Karpas-422 (cell line): ENCODE measurements at regions not wholly inside any gene's neighbourhood (a gene's known extent, or its start where the extent isn't known, plus 50 kb on each side); places are given as distances from the start of the nearest gene placed in this dataset.
"Not testable (repeated sequence)": the region's sequence is repeated elsewhere in the genome, so short reads cannot be mapped to it uniquely, and the experiment has no call there.

Experiments
- DNase-seq: peaks from one replicate; pipeline ENCODE4 v3.0.0-alpha.2; 2015
- H2AFZ ChIP-seq: fragments of 200-600 bp; sonication (generic); 2 replicates; pipeline ENCODE4 v1.6.1; 2014; ENCODE audit warnings: antibody characterized with exemption, low read length, mixed read lengths
- H3K27ac ChIP-seq: fragments of 200-600 bp; sonication (generic); 2 replicates; pipeline ENCODE4 v1.5.1; 2014; ENCODE audit warnings: mild to moderate bottlenecking, low read length, moderate library complexity
- H3K27me3 ChIP-seq: fragments of 200-600 bp; sonication (generic); 2 replicates; pipeline ENCODE4 v1.6.1; 2014; ENCODE audit warnings: low read length, mixed read lengths
- H3K36me3 ChIP-seq: fragments of 200-600 bp; sonication (generic); 2 replicates; pipeline ENCODE4 v1.6.1; 2014; ENCODE audit warnings: low read length, mixed read lengths; ENCODE audit not compliant: insufficient read depth
- H3K4me1 ChIP-seq: fragments of 200-600 bp; sonication (generic); 2 replicates; pipeline ENCODE4 v1.6.1; 2014; ENCODE audit warnings: mild to moderate bottlenecking, low read length, mixed read lengths
- H3K4me2 ChIP-seq: fragments of 200-600 bp; sonication (generic); 2 replicates; pipeline ENCODE4 v1.6.1; 2014; ENCODE audit warnings: low read length, low read depth, mild to moderate bottlenecking; ENCODE audit not compliant: poor library complexity, severe bottlenecking
- H3K4me3 ChIP-seq: fragments of 200-600 bp; sonication (generic); 2 replicates; pipeline ENCODE4 v1.5.1; 2014; ENCODE audit warnings: mild to moderate bottlenecking, antibody characterized with exemption, low read length, mixed read lengths
- H3K79me2 ChIP-seq: fragments of 200-600 bp; sonication (generic); 2 replicates; pipeline ENCODE4 v1.6.1; 2014; ENCODE audit warnings: mild to moderate bottlenecking, low read length, mixed read lengths
- H3K9ac ChIP-seq: fragments of 200-600 bp; sonication (generic); 2 replicates; pipeline ENCODE4 v1.6.0; 2014; ENCODE audit warnings: low read length
- H3K9me2 ChIP-seq: fragments of 200-600 bp; sonication (generic), shearing (Covaris generic); replicated peaks from 2 replicates; pipeline ENCODE4 v1.6.0; 2014; ENCODE audit warnings: mild to moderate bottlenecking, low read length, moderate library complexity; ENCODE audit not compliant: insufficient read depth
- H3K9me3 ChIP-seq: fragments of 300-700, 200-600 bp; sonication (generic); 2 replicates; pipeline ENCODE4 v1.6.1; 2014; ENCODE audit warnings: low read length, mixed read lengths
- H4K20me1 ChIP-seq: fragments of 200-600 bp; sonication (generic); 2 replicates; pipeline ENCODE4 v1.6.1; 2014; ENCODE audit warnings: mild to moderate bottlenecking, antibody characterized with exemption, low read length, low read depth; ENCODE audit not compliant: insufficient read depth

- not testable (repeated sequence) for H3K79me2 ChIP-seq, H3K27me3 ChIP-seq, H3K9ac ChIP-seq, DNase-seq, H3K4me1 ChIP-seq, H3K9me2 ChIP-seq, H3K36me3 ChIP-seq, H3K9me3 ChIP-seq, H3K4me3 ChIP-seq, H3K4me2 ChIP-seq, H3K27ac ChIP-seq, H4K20me1 ChIP-seq, H2AFZ ChIP-seq
Measured at GRCh38 chr7:149930374-149931068, 56.8 kb downstream of the ATP6V0E2 start.

DNA sequence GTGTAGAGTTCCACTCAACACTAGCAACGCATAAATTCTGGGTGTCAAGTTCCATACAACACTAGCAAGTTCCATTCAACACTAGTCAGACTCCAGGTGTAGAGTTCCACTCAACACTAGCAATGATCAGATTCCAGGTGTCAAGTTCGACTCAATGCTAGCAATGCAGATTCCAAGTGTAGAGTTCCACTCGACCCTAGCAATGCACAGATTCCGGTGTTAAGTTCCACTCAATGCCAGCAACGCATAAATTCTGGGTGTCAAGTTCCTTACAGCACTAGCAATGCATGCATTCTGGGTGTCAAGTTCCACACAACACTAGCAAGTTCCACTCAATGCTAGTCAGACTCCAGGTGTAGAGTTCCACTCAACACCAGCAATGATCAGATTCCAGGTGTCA, 60.0 kb downstream of the ATP6V0E2 start:
- not testable (repeated sequence) for H3K36me3 ChIP-seq, H3K9ac ChIP-seq, DNase-seq, H3K79me2 ChIP-seq, H4K20me1 ChIP-seq, H2AFZ ChIP-seq, H3K9me3 ChIP-seq, H3K4me3 ChIP-seq, H3K4me2 ChIP-seq, H3K27ac ChIP-seq, H3K9me2 ChIP-seq, H3K27me3 ChIP-seq, H3K4me1 ChIP-seq

GRCh38 chr7:149947346-149947745, 73.6 kb downstream of the ATP6V0E2 start:
- H3K27ac ChIP-seq, H3K4me3 ChIP-seq, H4K20me1 ChIP-seq, DNase-seq, H3K79me2 ChIP-seq, H2AFZ ChIP-seq, H3K4me2 ChIP-seq, H3K27me3 ChIP-seq, H3K36me3 ChIP-seq, H3K9me3 ChIP-seq, H3K9ac ChIP-seq, H3K4me1 ChIP-seq, H3K9me2 ChIP-seq: not testable (repeated sequence)

DNA sequence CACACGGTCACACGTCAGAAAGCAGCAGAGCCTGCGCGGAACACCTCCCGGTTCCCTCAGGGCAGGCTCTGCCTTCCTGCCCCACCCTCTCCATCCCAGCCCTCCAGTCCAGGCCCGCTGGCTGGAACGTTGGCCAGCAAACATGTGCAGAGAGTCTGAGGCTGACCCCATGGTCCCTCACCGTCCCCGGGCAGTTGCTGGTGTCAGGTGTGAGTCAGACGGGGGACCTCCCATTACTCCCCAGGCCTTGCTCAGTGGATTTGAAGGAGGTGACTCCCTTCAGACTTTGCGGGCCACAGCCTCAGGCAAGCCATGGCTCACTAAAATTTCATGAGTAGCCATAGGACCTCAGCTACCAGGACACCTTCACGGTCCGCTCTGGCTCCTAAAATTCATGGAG, 74.7 kb downstream of the ATP6V0E2 start:
- H4K20me1 ChIP-seq, DNase-seq, H3K4me3 ChIP-seq: not testable (repeated sequence)

GRCh38 chr7:149949863-149950577, 76.3 kb downstream of the ATP6V0E2 start:
- not testable (repeated sequence) for H3K4me2 ChIP-seq, H2AFZ ChIP-seq, DNase-seq

More for the DNA sequence above, 74.7 kb downstream of the ATP6V0E2 start:
- H3K36me3 ChIP-seq, H3K9ac ChIP-seq, H3K9me2 ChIP-seq, H3K79me2 ChIP-seq, H3K27me3 ChIP-seq, H3K4me1 ChIP-seq, H2AFZ ChIP-seq, H3K27ac ChIP-seq, H3K9me3 ChIP-seq, H3K4me2 ChIP-seq: not testable (repeated sequence)

DNA sequence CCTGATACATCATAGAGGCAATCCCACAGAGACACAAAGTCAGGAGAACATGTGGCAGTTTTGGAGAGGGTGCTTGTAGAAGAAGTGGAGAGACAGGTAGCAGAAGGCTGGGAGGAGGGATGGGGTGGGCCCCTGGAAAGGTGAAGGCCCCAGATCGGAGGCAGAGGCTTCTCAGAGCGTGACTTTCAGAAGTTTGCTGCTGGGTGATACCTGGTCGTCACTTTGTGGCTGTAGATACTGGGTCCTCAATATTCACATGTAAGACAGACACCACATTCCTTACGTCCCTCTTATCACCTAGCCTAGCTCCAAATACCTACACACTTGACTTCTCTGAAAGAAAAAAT, 76.8 kb downstream of the ATP6V0E2 start:
- H3K79me2 ChIP-seq, H3K27ac ChIP-seq: not testable (repeated sequence)

More at GRCh38 chr7:149949863-149950577, 76.3 kb downstream of the ATP6V0E2 start:
- not testable (repeated sequence) for H3K4me1 ChIP-seq, H4K20me1 ChIP-seq, H3K9me2 ChIP-seq, H3K9ac ChIP-seq, H3K27me3 ChIP-seq, H3K36me3 ChIP-seq, H3K9me3 ChIP-seq, H3K4me3 ChIP-seq, H3K79me2 ChIP-seq, H3K27ac ChIP-seq

GRCh38 chr7:149951579-149951978, 77.8 kb downstream of the ATP6V0E2 start:
- H3K9me2 ChIP-seq, H3K27ac ChIP-seq, DNase-seq, H3K9me3 ChIP-seq, H3K4me1 ChIP-seq, H3K27me3 ChIP-seq, H4K20me1 ChIP-seq, H3K36me3 ChIP-seq, H3K9ac ChIP-seq, H3K4me3 ChIP-seq, H2AFZ ChIP-seq, H3K79me2 ChIP-seq, H3K4me2 ChIP-seq: not testable (repeated sequence)

More for the DNA sequence above, 76.8 kb downstream of the ATP6V0E2 start:
- H3K4me3 ChIP-seq, H3K27me3 ChIP-seq, H3K36me3 ChIP-seq, H4K20me1 ChIP-seq, H2AFZ ChIP-seq, DNase-seq, H3K4me2 ChIP-seq, H3K9me2 ChIP-seq, H3K4me1 ChIP-seq, H3K9me3 ChIP-seq, H3K9ac ChIP-seq: not testable (repeated sequence)

- H3K9ac ChIP-seq, H4K20me1 ChIP-seq, DNase-seq, H3K9me2 ChIP-seq, H3K9me3 ChIP-seq, H3K4me3 ChIP-seq, H2AFZ ChIP-seq, H3K4me2 ChIP-seq, H3K36me3 ChIP-seq, H3K4me1 ChIP-seq, H3K79me2 ChIP-seq, H3K27me3 ChIP-seq, H3K27ac ChIP-seq: not testable (repeated sequence)
Measured at GRCh38 chr7:149958880-149959279, 85.1 kb downstream of the ATP6V0E2 start.
